GM19395 (cell line): ENCODE measurements at regions not wholly inside any gene's neighbourhood (a gene's known extent, or its start where the extent isn't known, plus 50 kb on each side); places are given as distances from the start of the nearest gene placed in this dataset.

Source experiments
- ATAC-seq: cut with Tn5 transposase; IDR thresholded peaks from one replicate; pipeline ENCODE4 v1.9.1; 2021; ENCODE audit warnings: mild to moderate bottlenecking, moderate library complexity; ENCODE audit not compliant: unreplicated experiment

DNA sequence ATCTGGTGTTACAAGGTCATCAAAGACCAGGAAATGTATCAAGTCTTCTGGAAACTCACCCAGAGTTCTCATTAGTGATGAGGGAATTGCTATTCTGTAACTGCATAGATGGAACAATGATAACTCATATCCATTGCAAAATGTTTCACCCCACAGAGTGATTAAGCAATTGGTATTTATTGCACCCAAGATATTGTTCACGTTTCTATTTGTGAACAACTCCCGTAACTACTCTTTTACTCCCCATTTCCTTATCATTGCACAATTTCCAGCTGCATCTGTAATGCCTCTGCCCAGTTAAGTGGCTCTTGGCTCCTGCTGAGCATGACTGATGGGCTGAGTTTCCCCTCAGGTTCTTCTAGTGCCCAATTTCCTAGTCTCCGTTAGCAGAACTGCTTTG is 108.7 kb upstream of the PRICKLE1 start:
- no peak for ATAC-seq

DNA sequence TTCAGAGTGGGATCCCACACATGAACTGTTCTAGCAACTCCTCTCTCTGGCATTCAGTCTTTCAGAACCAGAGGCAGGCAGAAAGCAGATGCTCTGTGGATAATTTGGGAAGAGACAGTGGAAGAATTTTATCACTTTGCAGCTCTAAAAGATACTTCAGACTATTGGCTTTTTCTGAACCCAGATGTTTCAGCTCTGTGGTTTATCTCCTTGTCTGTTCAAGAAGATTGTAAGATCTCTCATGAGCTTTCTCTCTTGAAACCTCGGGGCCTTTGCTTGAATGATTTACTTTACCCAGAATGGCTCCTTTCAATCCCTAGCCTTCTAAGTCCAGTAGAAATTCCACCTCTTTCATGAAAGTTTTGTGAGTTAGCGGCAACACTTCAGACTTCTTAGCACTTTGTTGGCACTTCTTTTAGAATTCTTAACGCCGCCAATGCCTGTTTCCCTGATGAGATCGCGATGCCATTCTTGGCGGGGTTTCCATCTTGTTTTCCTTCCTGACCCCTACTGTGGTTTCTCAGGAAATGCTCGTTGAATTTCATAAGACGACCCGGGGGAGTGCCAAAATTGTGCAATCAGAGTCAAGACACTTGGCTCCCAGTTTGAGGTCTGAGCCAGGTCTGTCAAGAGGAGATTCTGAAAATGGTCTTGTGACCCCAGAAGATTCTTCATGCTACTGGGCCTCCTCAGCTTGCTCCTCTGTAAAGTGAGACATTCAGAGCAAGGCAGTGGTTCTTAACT is 107.0 kb upstream of the PRICKLE1 start:
- no peak for ATAC-seq

DNA sequence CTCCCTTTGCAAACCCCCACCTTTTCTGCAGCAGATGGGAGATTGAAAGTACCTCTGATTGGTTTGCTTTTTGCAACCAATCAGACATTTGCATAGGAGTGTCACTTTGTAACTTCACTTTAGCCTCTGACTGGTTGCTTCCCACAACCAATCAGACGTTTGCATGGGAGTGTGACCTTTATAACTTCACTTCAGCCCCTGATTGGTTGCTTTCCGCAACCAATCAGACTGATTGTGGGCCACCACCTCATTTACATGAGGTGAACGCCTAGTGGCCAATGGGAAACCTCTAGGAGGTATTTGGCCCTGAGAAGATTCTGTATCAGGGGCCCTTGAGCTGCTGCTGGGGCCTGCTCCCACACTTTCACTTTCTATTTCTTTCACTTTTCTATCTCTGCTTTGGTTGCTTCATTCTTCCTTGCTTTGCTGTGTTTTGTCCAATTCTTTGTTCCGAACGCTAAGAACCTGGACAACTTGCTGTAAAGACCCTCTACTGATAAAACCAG is 106.0 kb upstream of the PRICKLE1 start:
- no peak for ATAC-seq

DNA sequence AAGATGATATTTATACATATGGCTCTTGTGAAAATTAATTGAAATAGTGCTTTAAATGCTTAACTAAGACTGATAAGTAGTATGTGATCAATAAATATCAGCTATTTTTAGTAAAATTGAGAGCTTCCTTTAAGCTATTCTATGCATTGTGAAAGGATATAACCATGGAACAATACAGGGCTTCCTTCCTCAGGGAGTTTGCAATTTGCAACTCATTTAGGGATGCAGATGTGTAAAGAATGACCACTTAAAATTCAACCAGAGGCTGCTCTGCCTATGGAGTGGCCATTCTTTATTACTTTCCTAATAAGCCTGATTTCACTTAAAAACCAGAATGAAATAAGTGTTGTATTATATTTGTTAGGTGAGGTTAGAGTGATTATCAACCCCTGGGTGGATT is 103.2 kb upstream of the PRICKLE1 start:
- no peak for ATAC-seq

DNA sequence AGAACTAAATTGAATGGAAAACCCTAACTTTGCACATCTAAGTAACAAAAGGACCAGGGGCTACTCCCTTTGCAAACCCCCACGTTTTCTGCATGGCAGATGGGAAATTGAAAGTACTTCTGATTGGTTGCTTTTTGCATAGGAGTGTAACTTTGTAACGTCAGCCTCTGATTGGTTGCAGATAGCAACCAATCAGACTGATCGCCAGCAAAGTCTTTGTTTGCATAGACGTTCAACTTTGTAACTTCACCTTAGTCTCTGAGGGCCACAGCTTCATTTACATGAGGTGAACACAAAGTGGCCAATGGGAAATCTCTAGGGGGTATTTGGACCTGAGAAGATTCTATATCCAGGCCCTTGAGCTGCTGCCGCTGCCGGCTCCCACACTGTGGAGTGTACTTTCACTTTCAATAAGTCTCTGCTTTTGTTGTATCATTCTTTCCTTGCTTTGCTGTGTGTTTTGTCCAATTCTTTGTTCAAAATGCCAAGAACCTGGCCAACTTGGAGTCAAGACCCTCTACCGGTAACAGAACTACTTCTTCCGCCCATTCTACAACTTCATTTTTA is 102.5 kb upstream of the PRICKLE1 start:
- ATAC-seq = no peak

DNA sequence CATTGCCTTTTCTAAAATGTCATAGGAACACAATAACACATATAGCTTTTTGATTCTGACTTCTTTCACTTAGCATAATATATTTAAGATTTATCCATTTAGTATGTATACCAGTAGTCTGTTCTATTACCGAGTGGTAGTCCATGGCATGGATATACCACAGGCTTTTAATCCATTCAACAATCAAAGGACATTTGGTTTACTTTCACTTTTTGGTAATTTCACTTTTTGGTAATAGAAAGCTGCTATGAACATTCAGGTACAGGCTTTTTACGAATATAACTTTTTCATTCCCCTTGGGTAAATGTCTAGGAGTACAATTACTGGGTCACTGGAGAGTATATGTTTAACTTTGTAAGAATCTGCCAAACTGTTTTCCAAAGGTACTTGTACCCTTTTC is 100.7 kb upstream of the PRICKLE1 start:
- ATAC-seq = no peak

DNA sequence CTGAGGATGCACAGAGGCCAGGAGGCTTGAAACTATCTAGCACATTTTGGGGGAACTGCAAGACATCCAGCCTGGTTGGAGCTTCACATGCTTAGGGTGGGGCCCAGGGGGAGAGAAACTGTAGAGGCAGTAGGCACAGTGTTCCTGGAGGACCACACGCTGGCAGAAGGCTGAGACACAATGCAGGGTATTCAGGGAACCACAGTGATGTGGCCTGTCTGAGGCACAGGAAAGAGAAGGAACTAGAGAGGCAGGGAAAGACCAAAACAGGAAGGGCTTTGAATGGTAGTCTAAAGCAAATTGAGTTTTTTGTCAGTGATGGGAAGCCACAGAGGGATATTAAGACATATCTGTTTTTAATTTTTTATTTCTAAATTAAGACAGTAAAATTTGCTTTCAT is 100.2 kb upstream of the PRICKLE1 start:
- no peak for ATAC-seq

DNA sequence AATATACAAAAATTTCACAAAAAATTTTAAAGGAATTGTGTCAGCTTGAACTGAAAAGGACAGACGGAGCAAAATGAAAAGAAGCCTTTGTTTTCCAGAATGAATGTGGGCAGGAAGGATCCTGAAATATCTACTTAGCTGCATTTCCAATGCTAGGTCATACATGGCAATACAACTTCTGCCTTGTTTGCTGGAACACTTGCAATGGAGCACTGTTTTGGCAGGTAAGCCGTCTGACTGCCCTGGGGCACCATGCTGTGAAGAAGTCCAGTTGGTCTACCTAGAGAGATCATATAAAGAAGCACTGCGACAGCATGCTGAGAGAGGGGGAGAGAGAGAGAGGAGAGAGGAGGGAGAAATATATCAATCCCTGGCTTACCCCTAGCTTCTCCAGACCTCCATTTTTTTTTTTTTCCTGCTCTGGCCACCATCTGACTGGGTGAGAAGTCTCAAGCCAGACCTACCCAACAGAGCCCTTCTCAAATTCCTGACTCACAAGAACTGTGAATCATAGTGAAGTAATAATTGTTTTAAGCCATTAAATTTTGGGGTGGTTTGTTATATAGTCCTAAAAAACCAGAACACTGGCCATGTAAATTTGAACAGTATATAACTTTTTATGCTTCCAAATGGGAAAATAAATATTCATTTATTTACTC is 97.1 kb upstream of the PRICKLE1 start:
- no peak for ATAC-seq

DNA sequence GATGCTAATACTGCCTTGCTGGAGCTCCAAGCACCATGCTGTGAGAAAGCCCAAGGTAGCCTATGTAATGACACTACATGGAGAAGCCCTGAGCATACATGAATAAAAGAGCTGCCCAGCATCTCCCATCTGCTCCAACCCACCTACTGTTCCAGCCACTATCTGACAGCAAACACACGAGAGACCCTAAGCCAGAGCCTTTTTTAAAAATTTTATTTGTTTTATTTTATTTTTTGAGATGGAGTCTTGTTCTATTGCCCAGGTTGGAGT is 95.2 kb upstream of the PRICKLE1 start:
- no peak for ATAC-seq

DNA sequence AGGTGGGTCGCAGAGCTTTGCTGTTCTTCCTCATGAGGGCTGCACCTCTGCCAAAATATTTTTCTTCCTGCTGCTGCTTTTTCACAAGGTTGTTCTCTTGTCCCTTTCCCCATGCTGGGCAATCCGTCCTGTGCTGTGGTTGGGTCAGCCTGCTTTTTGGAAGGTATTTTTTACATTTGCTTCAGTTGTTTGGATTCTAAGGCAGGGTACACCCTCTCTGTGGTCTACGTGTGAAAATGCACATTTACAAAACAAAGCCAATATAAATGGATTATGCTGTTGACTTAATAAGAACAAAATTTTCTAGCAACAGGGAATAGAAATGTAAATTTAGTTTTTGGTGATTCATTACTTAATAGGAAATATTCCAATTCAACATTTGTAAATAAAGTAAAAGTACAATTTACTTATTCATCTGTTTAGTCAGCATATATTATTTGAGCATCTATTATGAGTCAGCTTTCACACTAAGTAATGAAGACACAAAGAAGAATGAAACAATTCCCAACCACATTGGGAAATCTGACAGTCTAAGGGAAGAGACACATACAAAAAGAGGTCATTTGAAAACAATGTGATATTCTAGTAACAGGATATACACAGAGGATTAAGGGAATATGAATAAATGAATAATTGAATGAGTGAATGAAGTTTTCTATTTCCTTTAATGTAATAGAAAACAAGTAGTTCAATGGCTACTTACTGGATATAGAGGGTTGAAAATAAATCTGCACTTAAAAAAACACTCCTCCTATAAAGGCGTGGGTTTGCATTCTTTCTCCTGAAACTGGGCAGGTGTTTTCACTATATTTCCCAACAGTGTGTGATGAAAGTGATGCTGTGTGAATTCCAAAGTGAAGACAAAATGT is 94.6 kb upstream of the PRICKLE1 start:
- ATAC-seq = no peak

DNA sequence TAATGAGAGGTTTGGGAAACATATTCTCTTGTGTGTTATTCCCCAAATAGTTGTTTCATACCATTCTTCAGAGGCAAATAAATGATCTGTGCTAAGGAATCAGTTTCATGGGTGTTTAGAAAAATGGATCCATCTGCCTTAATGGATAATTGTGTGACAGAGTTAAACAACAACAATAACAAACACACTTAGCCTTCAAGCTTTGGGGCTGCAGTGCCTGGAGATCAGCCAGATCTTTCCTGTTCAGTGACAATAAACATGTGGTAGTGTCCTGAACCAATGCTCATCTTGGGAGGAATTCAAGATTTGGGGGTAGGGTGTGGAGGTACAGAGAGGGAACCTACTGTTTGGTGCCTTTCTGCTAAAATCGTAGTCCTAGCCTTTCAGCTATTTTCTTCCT is 93.7 kb upstream of the PRICKLE1 start:
- no peak for ATAC-seq

DNA sequence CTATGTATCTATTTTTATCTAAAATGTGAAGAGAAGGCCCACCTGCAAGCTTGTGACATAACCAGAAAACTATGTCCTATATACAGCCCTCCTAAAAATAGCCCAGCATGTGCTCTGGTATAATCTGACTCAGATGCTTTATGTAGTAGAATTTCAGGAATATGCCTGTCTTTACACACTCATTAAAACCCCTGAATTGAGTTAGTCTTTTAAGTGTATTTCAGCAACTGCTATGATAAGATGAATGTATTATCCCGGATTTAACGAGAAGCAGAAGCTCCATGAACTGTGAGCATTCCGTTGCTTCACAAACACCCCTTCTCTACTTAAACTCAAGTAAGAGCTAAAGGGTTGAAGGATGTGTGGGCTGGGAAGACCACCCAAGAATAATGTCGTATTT is 89.9 kb upstream of the PRICKLE1 start:
- no peak for ATAC-seq

DNA sequence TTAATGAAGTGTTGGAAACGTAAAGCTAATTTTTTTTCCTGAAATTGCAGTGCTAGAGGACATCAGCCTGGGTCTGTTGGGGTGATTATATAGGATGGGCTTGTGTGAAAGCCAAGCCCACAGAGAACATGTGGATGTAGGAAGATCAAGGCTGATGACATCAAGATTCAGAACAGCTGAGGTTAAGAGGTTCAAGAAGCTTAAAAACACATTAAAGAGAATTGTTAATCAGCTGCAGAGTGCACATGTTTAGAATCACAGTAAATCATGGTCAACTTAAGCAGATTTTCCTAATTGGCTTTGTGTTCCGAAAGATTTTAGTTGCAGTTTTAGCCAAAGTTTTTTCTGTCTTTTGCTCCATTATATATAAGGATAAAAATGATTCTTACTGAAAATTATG is 87.9 kb upstream of the PRICKLE1 start:
- no peak for ATAC-seq

DNA sequence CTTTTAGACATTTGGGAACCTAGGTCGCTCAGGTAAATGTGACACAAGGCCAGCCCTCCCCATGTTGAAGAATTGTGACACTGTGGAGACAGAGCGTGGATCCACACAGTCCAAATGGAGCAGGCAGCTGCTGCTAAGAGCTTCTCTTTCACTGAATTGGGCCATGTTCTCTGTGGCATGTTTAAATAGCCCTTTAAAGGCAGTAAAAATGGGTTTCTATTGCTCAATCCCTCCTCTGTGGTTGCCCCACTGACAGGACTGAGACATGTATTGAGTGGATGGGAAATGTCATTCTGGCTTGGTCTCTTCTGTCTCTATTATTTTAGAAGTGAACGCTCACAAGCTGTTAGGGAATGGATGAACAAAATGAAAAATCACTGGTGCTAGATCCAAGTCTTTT is 84.0 kb upstream of the PRICKLE1 start:
- ATAC-seq = no peak

DNA sequence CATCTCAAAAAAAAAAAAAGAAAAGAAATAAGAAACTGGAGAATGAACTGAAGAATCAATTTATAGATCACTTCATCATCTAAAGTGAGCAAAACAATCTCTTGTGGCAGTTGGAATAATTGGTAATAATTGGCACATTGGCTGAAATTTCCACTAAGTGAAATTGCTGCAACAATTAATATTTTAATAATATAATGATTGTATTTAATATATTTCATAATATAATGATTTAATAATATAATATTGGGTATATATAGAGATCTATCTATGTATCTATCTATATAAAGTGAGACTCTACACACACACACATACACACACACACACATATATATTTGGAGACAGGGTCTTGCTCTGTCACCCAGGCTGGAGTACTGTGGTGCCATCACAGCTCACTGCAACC is 81.2 kb upstream of the PRICKLE1 start:
- no peak for ATAC-seq

DNA sequence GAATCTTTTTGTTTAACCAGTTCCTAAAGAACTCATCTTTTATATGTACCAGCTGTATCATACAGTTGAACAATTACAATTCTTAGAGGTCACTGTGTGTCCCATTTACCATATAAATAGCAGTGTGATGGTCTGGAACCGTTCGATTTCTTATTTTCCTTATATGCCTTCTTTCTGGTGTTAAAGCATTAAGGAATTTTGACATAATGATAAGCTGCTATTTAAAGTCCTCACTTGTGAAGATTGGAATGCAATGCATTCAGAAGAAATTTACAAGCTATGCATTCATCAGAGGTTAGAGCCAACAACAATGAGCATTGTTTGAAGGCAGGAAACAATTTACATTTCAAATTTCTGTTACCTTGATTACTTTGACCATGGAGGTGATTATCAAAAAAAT is 80.0 kb upstream of the PRICKLE1 start:
- ATAC-seq = no peak

DNA sequence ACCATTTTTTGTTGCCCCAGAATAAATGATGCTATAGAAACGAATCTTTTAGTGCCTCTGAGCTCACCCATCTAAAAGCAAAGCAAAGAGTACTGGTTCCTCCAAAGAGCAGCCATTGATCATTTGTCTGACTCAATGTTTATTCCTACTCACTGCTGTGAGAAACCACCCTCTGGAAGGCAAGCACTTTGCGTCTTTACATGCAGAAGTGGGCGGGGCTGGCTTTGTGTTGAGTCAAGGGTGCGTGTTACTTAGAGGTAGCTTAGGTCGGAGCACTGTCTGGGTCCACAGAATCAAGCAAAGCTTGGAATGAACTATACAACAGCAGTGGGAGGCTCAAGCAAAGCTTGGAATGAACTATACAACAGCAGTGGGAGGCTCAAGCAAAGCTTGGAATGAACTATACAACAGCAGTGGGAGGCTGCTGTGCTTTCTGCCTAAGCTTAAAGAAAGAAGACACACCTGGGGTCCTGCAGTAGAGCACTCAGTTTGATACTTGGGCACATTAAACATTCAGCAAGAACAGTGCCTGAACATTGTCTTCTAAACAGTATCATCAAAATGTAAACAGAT is 77.2 kb upstream of the PRICKLE1 start:
- no peak for ATAC-seq

DNA sequence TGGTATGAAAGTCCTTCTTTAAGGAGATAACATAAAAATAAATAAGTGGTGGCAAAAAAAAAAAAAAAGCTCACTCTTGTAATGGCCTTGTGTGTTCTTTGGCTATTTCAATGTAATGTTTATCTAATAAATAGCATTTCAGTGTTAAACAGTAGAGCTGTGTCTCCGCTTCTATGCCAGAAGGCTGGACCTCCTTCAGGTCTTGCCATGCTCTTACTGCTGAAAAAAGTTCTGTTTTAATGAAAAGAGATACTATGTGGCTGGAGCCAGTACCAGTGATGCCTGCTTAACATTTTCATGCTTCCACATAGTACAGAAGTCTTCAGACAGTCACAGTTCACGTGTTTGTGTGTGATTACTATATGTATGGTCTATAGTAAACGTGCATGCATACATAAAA is 74.1 kb upstream of the PRICKLE1 start:
- ATAC-seq = no peak

DNA sequence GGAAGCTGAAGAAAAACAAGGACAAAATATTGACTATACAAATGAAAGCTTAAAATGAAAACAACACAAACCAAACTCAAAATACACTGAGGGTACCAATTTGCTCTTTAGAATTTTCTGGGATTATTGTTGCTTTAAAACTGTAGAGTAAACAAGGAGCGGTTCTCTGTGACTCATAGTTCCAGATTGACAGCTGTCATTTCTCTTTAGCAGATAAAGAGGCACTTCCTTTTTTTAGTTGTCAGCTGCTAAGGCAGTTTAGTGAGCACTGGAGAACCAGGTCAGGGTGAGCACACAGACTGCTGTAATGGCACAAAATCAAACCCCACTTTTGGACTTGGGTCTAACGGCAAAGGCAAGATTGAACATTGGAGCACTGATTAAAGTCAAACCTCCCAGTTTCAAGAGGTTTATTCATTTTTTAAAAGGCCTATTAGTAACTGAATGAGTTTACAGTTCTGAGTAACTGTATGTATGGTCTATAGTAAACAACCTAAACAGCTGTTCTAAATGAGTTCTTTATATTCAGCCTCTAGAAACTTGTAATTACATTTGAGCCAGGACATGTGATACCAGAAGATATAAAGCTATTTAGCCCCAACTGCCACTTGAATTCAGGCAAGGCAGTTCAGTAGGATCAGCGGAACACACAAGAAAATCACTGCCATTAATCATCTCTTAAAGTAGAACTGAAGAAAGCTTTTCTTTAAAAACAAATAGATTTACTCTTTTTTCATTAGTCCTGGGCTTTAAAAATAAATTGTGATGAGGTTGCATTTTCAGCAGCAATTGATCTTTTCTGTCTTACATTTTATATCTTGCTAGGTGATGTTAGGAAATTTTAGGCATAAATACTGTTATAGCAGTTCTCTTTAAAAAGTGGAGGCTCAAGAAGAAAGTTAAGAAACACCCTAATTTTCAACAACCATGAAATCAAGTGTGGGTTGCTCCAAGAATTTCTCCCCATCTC is 71.7 kb upstream of the PRICKLE1 start:
- ATAC-seq = no peak

DNA sequence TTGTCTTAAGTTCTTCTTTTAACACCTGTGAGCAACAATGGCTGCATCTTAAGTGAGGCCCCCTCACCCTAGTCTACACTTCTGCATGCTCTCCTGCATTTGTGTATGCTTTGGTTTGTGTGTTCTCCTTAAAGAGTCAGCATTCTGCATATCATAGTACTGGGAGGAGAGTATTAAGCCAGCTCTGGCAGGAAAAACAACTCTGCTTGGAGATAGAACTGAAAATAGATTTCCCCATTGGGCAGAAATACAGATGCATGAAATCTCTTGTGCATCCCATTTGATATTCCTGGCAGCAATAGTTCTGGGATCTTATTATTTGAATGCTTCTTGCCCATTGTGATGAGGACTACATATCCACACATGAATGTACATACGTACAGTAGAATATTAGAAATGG is 70.6 kb upstream of the PRICKLE1 start:
- no peak for ATAC-seq
